Hepatocyte (in vitro differentiated cells): ENCODE measurements at regions not wholly inside any gene's neighbourhood (a gene's known extent, or its start where the extent isn't known, plus 50 kb on each side); places are given as distances from the start of the nearest gene placed in this dataset.

Source experiments
- EZH2phosphoT487 ChIP-seq: fragments of 200-600 bp; sonication (generic); IDR thresholded peaks from one replicate; pipeline ENCODE4 v1.6.1; 2018; ENCODE audit warnings: antibody characterized with exemption, mild to moderate bottlenecking, low read depth, moderate library complexity; ENCODE audit not compliant: unreplicated experiment, severe bottlenecking
- TF ChIP-seq, protein P1 (sequence below): fragments of 200-600 bp; sonication (generic); IDR thresholded peaks from 2 replicates; pipeline ENCODE4 v1.5.1; 2016; ENCODE audit warnings: antibody characterized with exemption, mild to moderate bottlenecking; ENCODE audit not compliant: poor library complexity

DNA sequence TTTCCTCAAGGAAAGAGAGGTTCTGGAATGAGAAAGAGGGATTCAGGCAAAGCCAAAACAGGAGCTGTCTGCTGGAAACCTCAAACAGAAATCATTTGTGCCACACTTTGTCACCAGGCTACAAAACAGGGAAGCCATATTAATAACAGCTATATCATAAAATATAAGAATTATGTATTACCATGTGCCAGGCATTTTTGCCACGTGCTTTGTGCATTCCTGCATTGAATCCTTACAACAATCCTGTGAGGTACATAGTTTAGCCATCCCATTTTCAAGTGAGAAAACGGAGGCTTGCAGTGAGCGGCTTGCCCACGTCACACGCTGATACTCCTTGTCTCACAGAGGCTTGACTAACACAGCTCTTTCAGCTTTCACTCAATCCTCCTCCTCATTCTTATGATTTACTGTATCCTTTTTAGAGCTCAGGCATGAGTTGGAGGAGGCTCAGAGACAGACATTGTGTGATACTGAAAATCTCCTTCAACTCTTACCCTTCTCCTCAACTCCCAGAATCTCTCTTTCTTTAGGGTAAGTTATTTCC, 148.4 kb upstream of the MEX3C start:
- TF ChIP-seq, protein P1, sequence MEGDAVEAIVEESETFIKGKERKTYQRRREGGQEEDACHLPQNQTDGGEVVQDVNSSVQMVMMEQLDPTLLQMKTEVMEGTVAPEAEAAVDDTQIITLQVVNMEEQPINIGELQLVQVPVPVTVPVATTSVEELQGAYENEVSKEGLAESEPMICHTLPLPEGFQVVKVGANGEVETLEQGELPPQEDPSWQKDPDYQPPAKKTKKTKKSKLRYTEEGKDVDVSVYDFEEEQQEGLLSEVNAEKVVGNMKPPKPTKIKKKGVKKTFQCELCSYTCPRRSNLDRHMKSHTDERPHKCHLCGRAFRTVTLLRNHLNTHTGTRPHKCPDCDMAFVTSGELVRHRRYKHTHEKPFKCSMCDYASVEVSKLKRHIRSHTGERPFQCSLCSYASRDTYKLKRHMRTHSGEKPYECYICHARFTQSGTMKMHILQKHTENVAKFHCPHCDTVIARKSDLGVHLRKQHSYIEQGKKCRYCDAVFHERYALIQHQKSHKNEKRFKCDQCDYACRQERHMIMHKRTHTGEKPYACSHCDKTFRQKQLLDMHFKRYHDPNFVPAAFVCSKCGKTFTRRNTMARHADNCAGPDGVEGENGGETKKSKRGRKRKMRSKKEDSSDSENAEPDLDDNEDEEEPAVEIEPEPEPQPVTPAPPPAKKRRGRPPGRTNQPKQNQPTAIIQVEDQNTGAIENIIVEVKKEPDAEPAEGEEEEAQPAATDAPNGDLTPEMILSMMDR = no peak
- no peak for TF ChIP-seq EZH2phosphoT487
